ENCODE measurements at regions not wholly inside any gene's neighbourhood (a gene's known extent, or its start where the extent isn't known, plus 50 kb on each side); places are given as distances from the start of the nearest gene placed in this dataset.

DNA sequence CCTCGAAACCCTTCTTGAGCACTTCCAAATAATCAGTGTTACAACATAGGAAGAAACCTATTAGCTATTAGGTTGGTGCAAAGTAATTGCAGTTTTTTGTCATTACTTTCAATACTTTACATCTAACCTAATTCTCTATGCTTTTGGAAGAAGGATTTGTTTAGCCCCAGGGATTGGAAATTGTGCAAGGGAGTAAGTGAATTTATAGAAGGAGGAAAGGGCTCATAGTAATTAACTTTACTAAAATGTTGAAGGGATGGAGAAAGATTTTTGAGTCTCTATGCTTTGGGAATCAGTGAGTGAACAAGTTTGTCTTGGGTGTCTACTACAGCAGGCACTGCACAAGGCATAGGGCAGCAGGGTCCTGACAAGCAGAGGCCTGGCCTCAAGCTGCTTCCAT, 261.1 kb downstream of the EN1 start:
- WGBS (ENCODE audit: insufficient coverage, low coverage, missing lambda C conversion rate) = 0% methylated on average over 1 of the region's 1 CpG
- FAIRE-seq = no peak
- H3K4me3 ChIP-seq = no peak overlapping the region

More for the DNA sequence above, 261.1 kb downstream of the EN1 start:
- H3K9me1 ChIP-seq (ENCODE audit: control insufficient read depth, insufficient read depth, low read length) = no peaks in the 10 kb centered on the region
- ChIA-PET POLR2A (interaction anchor here (0.7 kb wide), 1 partner anchor 202 kb away, joined by 3 read pairs; no protein-coding TSS in a partner anchor), CTCF (ENCODE audit: low intra/inter-chr PET ratio) (interaction anchor here (0.6 kb wide), 1 partner anchor 159 kb away, joined by 5 read pairs; no protein-coding TSS in a partner anchor)
- H3K9me3 ChIP-seq (replicated peaks; ENCODE audit: control insufficient read depth, insufficient read depth, low read depth, low read length) = no peaks in the 10 kb centered on the region
- no peaks in the 10 kb centered on the region for H3K36me3 ChIP-seq (ENCODE audit: control insufficient read depth, insufficient read depth, low read length)
- TF ChIP-seq NR2F6 (CRISPR knock-in tag; IDR thresholded peaks at IDR 0.05) = no peak
- TF ChIP-seq SIRT6 (IDR thresholded peaks at IDR 0.05; ENCODE audit: low read depth, low read length) = no peak
- TF ChIP-seq GTF2E2 (tag; IDR thresholded peaks at IDR 0.05) = no peak
- no peak for TF ChIP-seq PRMT5 (CRISPR knock-in tag; IDR thresholded peaks at IDR 0.05)
- TF ChIP-seq MCM7 (IDR thresholded peaks at IDR 0.05) = no peak
- no peak for TF ChIP-seq ZFX (CRISPR knock-in tag; IDR thresholded peaks at IDR 0.05)
- no peak for TF ChIP-seq NFE2L1 (tag; IDR thresholded peaks at IDR 0.05; ENCODE audit: borderline replicate concordance, low read depth)
- TF ChIP-seq ZNF274 (IDR thresholded peaks at IDR 0.05; ENCODE audit: borderline replicate concordance, low read depth, low read length) = no peak
- TF ChIP-seq SIN3A (IDR thresholded peaks at IDR 0.05; ENCODE audit: borderline replicate concordance in 2 of 2, control insufficient read depth in 1 of 2, low read depth in 2 of 2, low read length in 2 of 2) = no peak
- TF ChIP-seq ZNF699 (CRISPR knock-in tag; IDR thresholded peaks at IDR 0.05; ENCODE audit: insufficient replicate concordance) = no peak
- TF ChIP-seq, protein P1, sequence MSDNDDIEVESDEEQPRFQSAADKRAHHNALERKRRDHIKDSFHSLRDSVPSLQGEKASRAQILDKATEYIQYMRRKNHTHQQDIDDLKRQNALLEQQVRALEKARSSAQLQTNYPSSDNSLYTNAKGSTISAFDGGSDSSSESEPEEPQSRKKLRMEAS (CRISPR knock-in tag; IDR thresholded peaks at IDR 0.05) = no peak
- TF ChIP-seq, protein P2, sequence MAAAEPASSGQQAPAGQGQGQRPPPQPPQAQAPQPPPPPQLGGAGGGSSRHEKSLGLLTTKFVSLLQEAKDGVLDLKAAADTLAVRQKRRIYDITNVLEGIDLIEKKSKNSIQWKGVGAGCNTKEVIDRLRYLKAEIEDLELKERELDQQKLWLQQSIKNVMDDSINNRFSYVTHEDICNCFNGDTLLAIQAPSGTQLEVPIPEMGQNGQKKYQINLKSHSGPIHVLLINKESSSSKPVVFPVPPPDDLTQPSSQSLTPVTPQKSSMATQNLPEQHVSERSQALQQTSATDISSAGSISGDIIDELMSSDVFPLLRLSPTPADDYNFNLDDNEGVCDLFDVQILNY (CRISPR knock-in tag; IDR thresholded peaks at IDR 0.05) = no peak
- H3K27ac ChIP-seq (ENCODE audit: extremely low read depth, low read depth, low read length) = no peak overlapping the region
- in situ Hi-C loops (cut with MboI) = no loop called here
- intact Hi-C loops (cut with micrococcal nuclease) = no loop called here
- ATAC-seq = no peak
- H3K4me1 ChIP-seq (replicated peaks in 1 of 2; ENCODE audit: control insufficient read depth in 2 of 2, insufficient read depth in 2 of 2, low read length in 2 of 2) = no peaks in the 10 kb centered on the region
- H4K20me1 ChIP-seq (replicated peaks; ENCODE audit: control insufficient read depth, insufficient read depth, low read length) = no peaks in the 10 kb centered on the region
- no peak overlapping the region for H2AFZ ChIP-seq (ENCODE audit: low read depth, low read length)
- DNase-seq (ENCODE audit: extremely low read depth in 1 of 4, low spot score in 3 of 4) = no peak
- BruUV-seq (replicated peaks) = no TSS peak
- no peak overlapping the region for H3K4me2 ChIP-seq (ENCODE audit: insufficient read depth, low read length)
- H3K27me3 ChIP-seq (ENCODE audit: control insufficient read depth in 2 of 2, insufficient read depth in 2 of 2, low read length in 2 of 2) = peaks cover under 1 to 14% of the 10 kb centered on the region in 2 experiments; a peak in 3 of 5 replicates
- no peak overlapping the region for H3K9ac ChIP-seq (ENCODE audit: insufficient read depth in 1 of 2, low read depth in 2 of 2, low read length in 2 of 2)
- H3K79me2 ChIP-seq (ENCODE audit: control insufficient read depth, insufficient read depth, low read length) = no peaks in the 10 kb centered on the region

Data from K562 (cell line).